Calu3 (cell line): ENCODE measurements at regions not wholly inside any gene's neighbourhood (a gene's known extent, or its start where the extent isn't known, plus 50 kb on each side); places are given as distances from the start of the nearest gene placed in this dataset.

Experiments
- BruUV-seq: library from RNA; stranded (reverse); fragments of 400-500 nt; replicated peaks from 2 replicates; lab custom pipeline; 2021; lab: Mats Ljungman, UMichigan
- CTCF ChIA-PET: fragments of 300-600 bp; sonication (Branson Sonifier 250); formaldehyde crosslinking; loops from one replicate; lab custom pipeline; 2022; ENCODE audit warnings: antibody characterized with exemption; lab: Charles Lee
- DNase-seq: peaks from one replicate; pipeline ENCODE4 v3.0.0; 2022
- H3K27ac Mint-ChIP-seq: one replicate; pipeline ENCODE4 v1.8.0; 2022; ENCODE audit warnings: mixed read lengths; ENCODE audit not compliant: unreplicated experiment
- H3K27me3 Mint-ChIP-seq: one replicate; pipeline ENCODE4 v1.8.0; 2022; ENCODE audit warnings: mixed read lengths; ENCODE audit not compliant: unreplicated experiment
- H3K36me3 Mint-ChIP-seq: one replicate; pipeline ENCODE4 v1.8.0; 2022; ENCODE audit warnings: mild to moderate bottlenecking, moderate library complexity, mixed read lengths; ENCODE audit not compliant: insufficient read depth, unreplicated experiment
- H3K4me1 Mint-ChIP-seq: one replicate; pipeline ENCODE4 v1.8.0; 2022; ENCODE audit warnings: mild to moderate bottlenecking, low read depth, mixed read lengths; ENCODE audit not compliant: unreplicated experiment
- H3K4me3 Mint-ChIP-seq: one replicate; pipeline ENCODE4 v1.8.0; 2022; ENCODE audit warnings: mild to moderate bottlenecking, low read depth, moderate library complexity, mixed read lengths; ENCODE audit not compliant: unreplicated experiment
- H3K9me3 Mint-ChIP-seq: one replicate; pipeline ENCODE4 v1.8.0; 2022; ENCODE audit warnings: low read depth, mixed read lengths; ENCODE audit not compliant: unreplicated experiment
- CTCF ChIP-seq: fragments of 200-600 bp; IDR thresholded peaks from one replicate; pipeline ENCODE4 v1.8.0; 2022; ENCODE audit warnings: antibody characterized with exemption; ENCODE audit not compliant: unreplicated experiment
- intact Hi-C: fragments of 100-400 bp; cut with micrococcal nuclease; formaldehyde crosslinking; loops from one replicate; pipeline ENCODE4 v1.10.0; 2022; ENCODE audit not compliant: unreplicated experiment

GRCh38 chr6:84521511-84521910 is 242.9 kb downstream of the TBX18 start:
- intact Hi-C loops, result no loop called here
- no peaks in the 10 kb centered on the region for H3K27me3 Mint-ChIP-seq
- no peak for TF ChIP-seq CTCF
- H3K4me3 Mint-ChIP-seq, result no peak overlapping the region
- BruUV-seq, result no TSS peak
- peaks cover 18% of the 10 kb centered on the region for H3K4me1 Mint-ChIP-seq
- H3K9me3 Mint-ChIP-seq, result no peaks in the 10 kb centered on the region
- H3K27ac Mint-ChIP-seq, result no peak overlapping the region
- DNase-seq, result no peak
- H3K36me3 Mint-ChIP-seq, result no peaks in the 10 kb centered on the region
- CTCF ChIA-PET, result no interaction called here

DNA sequence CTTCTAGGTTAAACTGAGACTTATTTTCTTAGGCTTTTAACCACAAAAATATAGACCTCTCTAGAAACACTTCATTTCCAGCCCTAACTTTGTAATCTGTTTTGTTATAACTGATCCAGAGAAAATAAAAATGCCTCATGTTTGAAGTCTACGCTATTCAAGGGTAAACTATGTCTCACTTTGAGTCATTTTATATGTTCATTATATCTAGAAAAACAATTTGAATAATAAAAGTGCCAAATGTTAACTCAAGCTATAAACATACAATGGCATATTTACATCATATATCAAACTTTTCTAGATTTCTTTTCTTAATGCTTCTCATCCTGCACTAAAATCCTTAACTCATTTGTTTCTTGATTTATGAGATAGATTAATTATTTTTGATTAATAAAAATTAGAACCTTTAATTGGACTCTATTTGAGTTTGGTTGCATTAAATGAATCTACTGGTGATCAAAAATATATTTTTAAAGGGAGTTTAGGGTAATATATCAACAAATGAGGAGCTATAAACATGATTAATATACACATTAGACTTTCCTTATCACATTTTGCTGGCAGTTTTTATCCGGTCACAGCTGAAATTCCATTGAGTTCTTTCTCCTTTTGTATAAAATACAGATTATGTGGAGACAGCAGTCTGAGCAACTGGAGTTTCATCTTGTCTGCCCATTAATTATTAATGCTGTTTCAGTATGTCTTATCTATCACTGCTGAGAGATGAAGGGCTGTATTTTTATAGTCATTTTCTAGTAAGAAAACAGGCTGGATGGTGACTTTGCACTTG is 246.5 kb downstream of the TBX18 start:
- H3K4me1 Mint-ChIP-seq, result peaks cover 18% of the 10 kb centered on the region

DNA sequence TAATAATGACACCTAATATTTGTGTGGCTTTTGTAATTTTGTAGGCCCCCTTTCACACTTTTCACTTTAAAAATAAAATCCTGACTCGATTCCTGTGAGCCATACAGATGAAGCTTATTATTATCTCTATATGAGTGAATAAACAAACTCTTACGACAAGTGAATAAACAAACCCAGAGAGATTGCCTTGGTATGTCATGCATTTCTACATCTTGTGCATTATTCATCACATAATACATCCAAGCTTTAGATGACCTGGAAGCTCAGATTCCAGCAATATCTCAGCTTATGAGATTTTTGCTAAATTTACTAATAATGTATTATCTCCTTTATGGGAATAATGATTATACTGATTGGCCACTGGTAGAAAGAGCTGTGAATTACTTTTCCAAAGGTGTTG is 248.2 kb downstream of the TBX18 start:
- DNase-seq, result no peak
- CTCF ChIA-PET, result interaction anchor here (1.1 kb wide), 1 partner anchor 15 kb away, joined by 3 read pairs; no protein-coding TSS in a partner anchor
- Mint-ChIP-seq H3K9me3 (no peaks in the 10 kb centered on the region), H3K27me3 (no peaks in the 10 kb centered on the region), H3K36me3 (no peaks in the 10 kb centered on the region), H3K4me3 (no peak overlapping the region), H3K27ac (no peak overlapping the region), H3K4me1 (peaks cover 3% of the 10 kb centered on the region)
- TF ChIP-seq CTCF, result no peak
- intact Hi-C loops, result no loop called here
- BruUV-seq, result no TSS peak

More for the DNA sequence above, 246.5 kb downstream of the TBX18 start:
- DNase-seq, result no peak
- Mint-ChIP-seq H3K27me3 (no peaks in the 10 kb centered on the region), H3K4me3 (no peak overlapping the region), H3K27ac (no peak overlapping the region), H3K36me3 (no peaks in the 10 kb centered on the region), H3K9me3 (no peaks in the 10 kb centered on the region)
- TF ChIP-seq CTCF, result no peak
- intact Hi-C loops, result no loop called here
- CTCF ChIA-PET, result no interaction called here
- no TSS peak for BruUV-seq

GRCh38 chr6:84515067-84515466 is 249.3 kb downstream of the TBX18 start:
- CTCF ChIA-PET, result no interaction called here
- no peak for DNase-seq
- Mint-ChIP-seq H3K36me3 (no peaks in the 10 kb centered on the region), H3K27me3 (no peaks in the 10 kb centered on the region), H3K4me3 (no peak overlapping the region), H3K27ac (no peak overlapping the region), H3K9me3 (no peaks in the 10 kb centered on the region), H3K4me1 (no peaks in the 10 kb centered on the region)
- no TSS peak for BruUV-seq
- no peak for TF ChIP-seq CTCF
- intact Hi-C loops, result no loop called here
